ENCODE measurements at regions not wholly inside any gene's neighbourhood (a gene's known extent, or its start where the extent isn't known, plus 50 kb on each side); places are given as distances from the start of the nearest gene placed in this dataset.

DNA sequence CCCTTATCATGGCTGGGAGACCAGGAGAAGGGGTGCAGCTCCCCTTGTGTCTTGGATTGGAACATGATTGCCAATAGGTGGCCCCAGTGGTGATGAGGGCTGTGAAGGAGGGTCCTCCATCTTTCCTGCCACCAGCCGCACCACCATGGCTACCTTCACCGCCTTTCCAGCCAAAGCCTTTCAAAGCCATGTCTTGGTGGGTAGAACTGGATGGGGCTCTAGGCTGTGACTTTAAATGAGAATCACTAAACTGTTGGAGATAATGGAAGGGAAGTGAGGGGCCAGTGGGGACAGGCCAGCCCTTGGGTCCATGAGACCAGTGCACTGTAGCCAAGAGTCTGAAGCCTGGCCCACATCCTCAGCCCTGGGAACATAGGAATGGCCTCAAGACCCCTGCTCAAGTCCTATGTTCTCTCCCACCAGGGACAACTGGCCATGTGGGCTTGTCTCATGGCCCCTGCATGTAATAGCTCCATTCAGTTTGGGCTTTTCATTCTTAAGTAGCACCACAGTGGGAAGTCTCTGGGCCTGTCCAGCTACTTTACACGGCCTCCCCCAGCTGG, 345.7 kb downstream of the DYSF start:
- no CpG with 5 or more reads among the region's 3 CpGs for WGBS (ENCODE audit: extremely low coverage, insufficient coverage, insufficient read length)
- Histone ChIP-seq H3K79me1 (ENCODE audit: low read length) (no peaks in the 10 kb centered on the region), H3K4ac (ENCODE audit: low read depth, low read length) (no peak overlapping the region), H3K27me3 (ENCODE audit: insufficient read depth, low read length) (no peaks in the 10 kb centered on the region), H3K9me3 (ENCODE audit: insufficient read depth, low read depth, low read length) (no peaks in the 10 kb centered on the region), H4K12ac (ENCODE audit: low read depth, low read length) (no peak overlapping the region), H3K79me2 (ENCODE audit: control insufficient read depth, insufficient read depth, low read length, poor library complexity) (no peaks in the 10 kb centered on the region), H3K4me2 (ENCODE audit: low read length) (no peak overlapping the region), H2AFZ (ENCODE audit: insufficient read depth, low read length, poor library complexity) (no peak overlapping the region), H2BK12ac (ENCODE audit: low read length) (no peak overlapping the region), H3K27ac (ENCODE audit: low read depth, low read length) (no peak overlapping the region), H2AK5ac (ENCODE audit: low read length) (no peak overlapping the region), H3K14ac (ENCODE audit: low read length) (no peak overlapping the region), H2BK120ac (ENCODE audit: insufficient read depth, low read length, poor library complexity) (no peak overlapping the region), H4K8ac (ENCODE audit: low read depth, low read length) (no peak overlapping the region), H3K18ac (ENCODE audit: low read length) (no peak overlapping the region), H3K4me1 (ENCODE audit: control insufficient read depth in 1 of 2, insufficient read depth in 2 of 2, low read length in 2 of 2) (peaks cover 12 to 15% of the 10 kb centered on the region in 2 experiments), H3K36me3 (ENCODE audit: control insufficient read depth in 1 of 2, insufficient read depth in 2 of 2, low read length in 2 of 2) (no peaks in the 10 kb centered on the region), H3K9ac (ENCODE audit: low read length) (no peak overlapping the region), H3K23ac (ENCODE audit: low read length) (no peak overlapping the region), H3K4me3 (ENCODE audit: low read depth, low read length) (no peak overlapping the region), H2BK5ac (ENCODE audit: low read depth, low read length, poor library complexity) (no peak overlapping the region), H4K91ac (ENCODE audit: low read depth, low read length) (no peak overlapping the region)
- no peak for DNase-seq

DNA sequence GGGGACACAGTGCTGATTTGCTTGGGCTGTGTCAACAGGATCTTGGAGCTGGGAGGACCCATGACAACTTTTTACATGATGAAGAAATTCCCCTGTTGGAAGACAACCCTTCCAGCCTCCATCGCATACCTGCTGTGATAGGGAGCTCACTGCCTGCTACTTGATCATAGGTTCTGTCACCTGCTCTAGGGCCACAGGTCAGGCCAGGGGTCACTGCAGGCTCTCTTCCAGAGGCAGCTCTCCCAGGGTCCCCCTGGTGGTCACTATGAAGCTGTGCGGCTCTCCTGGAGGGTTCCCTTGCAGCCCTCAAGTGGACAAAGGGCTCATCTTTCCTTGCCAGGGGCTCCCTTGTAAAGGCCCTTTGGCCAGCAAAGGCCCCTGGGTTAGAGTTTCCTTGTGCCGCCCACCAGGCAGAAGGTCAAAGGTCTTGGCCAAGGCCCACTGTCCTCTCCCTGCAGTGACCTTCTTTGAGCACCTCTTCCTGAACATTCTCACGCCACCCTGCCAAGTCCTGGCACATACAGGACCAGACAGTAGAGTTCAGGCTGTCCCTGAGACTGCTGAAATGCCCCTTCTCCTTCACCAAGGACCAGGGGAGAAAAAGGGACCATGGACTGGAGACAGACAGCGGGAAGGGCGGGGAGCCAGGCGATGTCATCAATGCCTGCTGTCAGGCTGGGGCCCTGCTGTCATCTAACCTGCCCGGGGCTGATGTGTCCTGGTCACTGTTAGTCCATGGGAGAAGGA, 345.1 kb downstream of the DYSF start:
- H3K79me1 ChIP-seq (ENCODE audit: low read length) = no peaks in the 10 kb centered on the region
- H3K4ac ChIP-seq (ENCODE audit: low read depth, low read length) = no peak overlapping the region
- no peaks in the 10 kb centered on the region for H3K79me2 ChIP-seq (ENCODE audit: control insufficient read depth, insufficient read depth, low read length, poor library complexity)
- peak; percentile 54 to 79 for DNase-seq
- no peak overlapping the region for H4K12ac ChIP-seq (ENCODE audit: low read depth, low read length)
- H3K9me3 ChIP-seq (ENCODE audit: insufficient read depth, low read depth, low read length) = no peaks in the 10 kb centered on the region
- H3K9ac ChIP-seq (ENCODE audit: low read length) = no peak overlapping the region
- H3K23ac ChIP-seq (ENCODE audit: low read length) = no peak overlapping the region
- no peak overlapping the region for H2BK5ac ChIP-seq (ENCODE audit: low read depth, low read length, poor library complexity)
- H3K4me3 ChIP-seq (ENCODE audit: low read depth, low read length) = no peak overlapping the region
- no peak overlapping the region for H3K14ac ChIP-seq (ENCODE audit: low read length)
- no peak overlapping the region for H3K18ac ChIP-seq (ENCODE audit: low read length)
- no peak overlapping the region for H2AFZ ChIP-seq (ENCODE audit: insufficient read depth, low read length, poor library complexity)
- no peak overlapping the region for H2AK5ac ChIP-seq (ENCODE audit: low read length)
- peaks cover 12 to 15% of the 10 kb centered on the region in 2 experiments for H3K4me1 ChIP-seq (ENCODE audit: control insufficient read depth in 1 of 2, insufficient read depth in 2 of 2, low read length in 2 of 2)
- no peak overlapping the region for H3K4me2 ChIP-seq (ENCODE audit: low read length)
- H3K27ac ChIP-seq (ENCODE audit: low read depth, low read length) = no peak overlapping the region
- WGBS (ENCODE audit: extremely low coverage, insufficient coverage, insufficient read length) = no CpG with 5 or more reads among the region's 8 CpGs
- no peaks in the 10 kb centered on the region for H3K36me3 ChIP-seq (ENCODE audit: control insufficient read depth in 1 of 2, insufficient read depth in 2 of 2, low read length in 2 of 2)
- no peak overlapping the region for H2BK120ac ChIP-seq (ENCODE audit: insufficient read depth, low read length, poor library complexity)
- no peak overlapping the region for H4K8ac ChIP-seq (ENCODE audit: low read depth, low read length)
- H2BK12ac ChIP-seq (ENCODE audit: low read length) = no peak overlapping the region
- no peak overlapping the region for H4K91ac ChIP-seq (ENCODE audit: low read depth, low read length)
- no peaks in the 10 kb centered on the region for H3K27me3 ChIP-seq (ENCODE audit: insufficient read depth, low read length)

DNA sequence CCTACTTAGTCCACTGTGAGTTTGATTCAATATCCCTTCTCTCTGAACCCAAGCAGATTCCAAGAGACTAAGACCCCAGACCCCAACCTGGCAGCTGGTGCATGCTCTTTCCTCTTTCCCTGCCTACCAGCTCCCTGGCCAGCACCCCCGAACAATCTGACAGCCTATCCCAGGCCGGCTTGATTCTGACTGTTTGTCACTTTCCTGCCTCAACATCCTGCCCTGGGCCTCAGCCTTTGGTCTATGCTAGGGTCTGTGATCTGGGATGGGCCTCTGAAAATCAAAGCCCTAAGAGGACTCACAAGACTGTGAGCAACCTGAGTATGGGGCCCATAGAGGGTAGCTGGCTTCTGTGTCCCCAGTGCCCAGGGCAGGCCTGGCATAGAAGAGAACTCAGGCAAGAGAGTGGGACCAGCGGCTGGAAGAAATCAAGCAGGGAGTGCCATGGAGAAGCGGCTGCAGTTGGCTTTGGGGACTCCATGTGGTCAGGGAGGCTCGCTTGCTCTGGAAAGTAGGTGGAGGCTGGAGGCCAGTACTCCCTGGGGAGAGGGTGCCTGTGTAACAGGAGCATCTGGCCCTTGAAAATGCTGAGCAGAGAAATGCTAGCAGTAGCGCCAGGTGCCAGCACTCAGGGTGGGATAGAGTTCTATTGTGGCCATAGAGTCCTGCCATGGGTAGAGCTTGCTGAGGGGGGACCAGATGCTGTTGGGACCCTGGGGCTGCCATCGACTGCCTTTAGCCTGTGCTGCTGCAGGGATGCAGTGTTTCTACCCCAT, 343.9 kb downstream of the DYSF start:
- H3K23ac ChIP-seq (ENCODE audit: low read length) = no peak overlapping the region
- no peaks in the 10 kb centered on the region for H3K9me3 ChIP-seq (ENCODE audit: insufficient read depth, low read depth, low read length)
- no peaks in the 10 kb centered on the region for H3K36me3 ChIP-seq (ENCODE audit: control insufficient read depth in 1 of 2, insufficient read depth in 2 of 2, low read length in 2 of 2)
- no peaks in the 10 kb centered on the region for H3K79me1 ChIP-seq (ENCODE audit: low read length)
- no peak overlapping the region for H3K9ac ChIP-seq (ENCODE audit: low read length)
- H3K79me2 ChIP-seq (ENCODE audit: control insufficient read depth, insufficient read depth, low read length, poor library complexity) = no peaks in the 10 kb centered on the region
- no peak overlapping the region for H2BK12ac ChIP-seq (ENCODE audit: low read length)
- H3K27me3 ChIP-seq (ENCODE audit: insufficient read depth, low read length) = no peaks in the 10 kb centered on the region
- DNase-seq = no peak
- H2AK5ac ChIP-seq (ENCODE audit: low read length) = no peak overlapping the region
- no peak overlapping the region for H3K4me2 ChIP-seq (ENCODE audit: low read length)
- no peak overlapping the region for H4K12ac ChIP-seq (ENCODE audit: low read depth, low read length)
- no peak overlapping the region for H2BK5ac ChIP-seq (ENCODE audit: low read depth, low read length, poor library complexity)
- no peak overlapping the region for H3K4ac ChIP-seq (ENCODE audit: low read depth, low read length)
- H3K14ac ChIP-seq (ENCODE audit: low read length) = no peak overlapping the region
- H4K91ac ChIP-seq (ENCODE audit: low read depth, low read length) = peak overlapping the region; percentile 32
- no peak overlapping the region for H3K4me3 ChIP-seq (ENCODE audit: low read depth, low read length)
- H3K18ac ChIP-seq (ENCODE audit: low read length) = no peak overlapping the region
- no peak overlapping the region for H3K27ac ChIP-seq (ENCODE audit: low read depth, low read length)
- WGBS (ENCODE audit: extremely low coverage, insufficient coverage, insufficient read length) = no CpG with 5 or more reads among the region's 7 CpGs
- no peak overlapping the region for H2BK120ac ChIP-seq (ENCODE audit: insufficient read depth, low read length, poor library complexity)
- peaks cover 12 to 15% of the 10 kb centered on the region in 2 experiments for H3K4me1 ChIP-seq (ENCODE audit: control insufficient read depth in 1 of 2, insufficient read depth in 2 of 2, low read length in 2 of 2)
- H4K8ac ChIP-seq (ENCODE audit: low read depth, low read length) = no peak overlapping the region
- H2AFZ ChIP-seq (ENCODE audit: insufficient read depth, low read length, poor library complexity) = no peak overlapping the region

DNA sequence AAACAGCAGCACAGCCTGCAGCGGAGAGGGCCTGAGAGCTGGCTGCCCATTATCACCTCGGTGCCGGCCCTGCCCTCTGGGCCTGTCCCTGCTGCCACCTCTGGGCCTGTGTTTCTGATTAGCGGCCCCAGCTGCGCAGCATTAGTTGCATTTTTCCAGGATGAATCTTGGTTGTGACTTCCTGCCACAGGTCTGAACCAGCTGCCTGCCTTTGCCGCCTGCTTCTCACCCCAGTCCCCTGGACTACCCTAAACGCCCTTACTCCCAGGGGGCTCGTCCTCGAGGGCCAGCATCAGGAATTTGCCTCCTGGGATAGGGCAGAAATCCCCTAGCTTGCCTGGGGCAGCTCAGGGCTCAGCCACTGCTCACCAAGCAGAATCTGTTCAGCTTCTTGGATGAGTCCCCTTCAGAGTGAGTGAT, 342.8 kb downstream of the DYSF start:
- Histone ChIP-seq H2BK5ac (ENCODE audit: low read depth, low read length, poor library complexity) (no peak overlapping the region), H3K79me2 (ENCODE audit: control insufficient read depth, insufficient read depth, low read length, poor library complexity) (no peaks in the 10 kb centered on the region), H3K79me1 (ENCODE audit: low read length) (no peaks in the 10 kb centered on the region), H3K27ac (ENCODE audit: low read depth, low read length) (no peak overlapping the region), H3K27me3 (ENCODE audit: insufficient read depth, low read length) (no peaks in the 10 kb centered on the region), H3K9ac (ENCODE audit: low read length) (no peak overlapping the region), H4K8ac (ENCODE audit: low read depth, low read length) (no peak overlapping the region), H2BK12ac (ENCODE audit: low read length) (no peak overlapping the region), H3K4me3 (ENCODE audit: low read depth, low read length) (no peak overlapping the region), H3K18ac (ENCODE audit: low read length) (no peak overlapping the region), H2AFZ (ENCODE audit: insufficient read depth, low read length, poor library complexity) (no peak overlapping the region), H2BK120ac (ENCODE audit: insufficient read depth, low read length, poor library complexity) (no peak overlapping the region), H3K23ac (ENCODE audit: low read length) (no peak overlapping the region), H3K14ac (ENCODE audit: low read length) (no peak overlapping the region), H3K4me2 (ENCODE audit: low read length) (no peak overlapping the region), H3K9me3 (ENCODE audit: insufficient read depth, low read depth, low read length) (no peaks in the 10 kb centered on the region), H3K36me3 (ENCODE audit: control insufficient read depth in 1 of 2, insufficient read depth in 2 of 2, low read length in 2 of 2) (no peaks in the 10 kb centered on the region), H3K4ac (ENCODE audit: low read depth, low read length) (no peak overlapping the region), H4K12ac (ENCODE audit: low read depth, low read length) (no peak overlapping the region), H2AK5ac (ENCODE audit: low read length) (no peak overlapping the region), H4K91ac (ENCODE audit: low read depth, low read length) (no peak overlapping the region), H3K4me1 (ENCODE audit: control insufficient read depth in 1 of 2, insufficient read depth in 2 of 2, low read length in 2 of 2) (peaks cover 12 to 15% of the 10 kb centered on the region in 2 experiments)
- DNase-seq = peak; percentile 94
- no CpG with 5 or more reads among the region's 9 CpGs for WGBS (ENCODE audit: extremely low coverage, insufficient coverage, insufficient read length)
